CD14-positive monocyte (primary cell): ENCODE measurements at regions not wholly inside any gene's neighbourhood (a gene's known extent, or its start where the extent isn't known, plus 50 kb on each side); places are given as distances from the start of the nearest gene placed in this dataset.

Experiments
- DNase-seq, 3 donors: peaks; one replicate each; pipeline ENCODE4 v3.0.0-alpha.2; 2011 to 2022
- H2AFZ ChIP-seq: 2 replicates; pipeline ENCODE4 v1.6.0; 2012; ENCODE audit warnings: mild to moderate bottlenecking, low read depth, low read length, inconsistent platforms; ENCODE audit not compliant: insufficient read depth, poor library complexity, severe bottlenecking
- H3K27ac ChIP-seq, 2 donors: 1 replicate in 1 of 2; 2 replicates in 1 of 2; pipeline ENCODE4 v1.5.1; 2012 to 2013; ENCODE audit warnings: low read length in 2 of 2, control low read depth in 1 of 2, inconsistent platforms in 1 of 2, low read depth in 1 of 2, mild to moderate bottlenecking in 1 of 2
- H3K27me3 ChIP-seq, 2 donors: one replicate each; pipeline versions ENCODE4 v1.6.0 to v1.6.1; 2011 to 2013; ENCODE audit warnings: low read length in 2 of 2; ENCODE audit not compliant: control insufficient read depth in 2 of 2, insufficient read depth in 2 of 2
- H3K36me3 ChIP-seq, 2 donors: replicated peaks in 1 of 2; 1 replicate in 1 of 2; 2 replicates in 1 of 2; pipeline versions ENCODE4 v1.5.1 to v1.6.1; 2012 to 2013; ENCODE audit warnings: low read length in 2 of 2, control low read depth in 1 of 2, inconsistent platforms in 1 of 2, mild to moderate bottlenecking in 1 of 2; ENCODE audit not compliant: insufficient read depth in 2 of 2, control insufficient read depth in 1 of 2
- H3K4me1 ChIP-seq, 2 donors: 1 replicate in 1 of 2; 2 replicates in 1 of 2; pipeline versions ENCODE4 v1.5.1 to v1.6.1; 2012 to 2013; ENCODE audit warnings: low read length in 2 of 2, control low read depth in 1 of 2, inconsistent platforms in 1 of 2, mild to moderate bottlenecking in 1 of 2, moderate library complexity in 1 of 2; ENCODE audit not compliant: insufficient read depth in 2 of 2, control insufficient read depth in 1 of 2
- H3K4me2 ChIP-seq: replicated peaks from 2 replicates; pipeline ENCODE3; 2012; ENCODE audit warnings: low read length, moderate library complexity, mild to moderate bottlenecking; ENCODE audit not compliant: poor library complexity, severe bottlenecking; ENCODE audit errors: extremely low read depth
- H3K4me3 ChIP-seq, 3 experiments: fragments of 200-600 bp in 1 of 3; sonication (generic) in 1 of 3; replicated peaks in 1 of 3; 1 replicate in 2 of 3; 2 replicates in 1 of 3; pipeline ENCODE4 v1.5.1; 2011 to 2013; ENCODE audit warnings: low read length in 3 of 3, mild to moderate bottlenecking in 3 of 3, control low read depth in 2 of 3, low read depth in 2 of 3, inconsistent platforms in 1 of 3, moderate library complexity in 1 of 3
- H3K79me2 ChIP-seq: 2 replicates; pipeline ENCODE4 v1.6.0; 2012; ENCODE audit warnings: mild to moderate bottlenecking, control low read depth, inconsistent platforms, low read length, moderate library complexity; ENCODE audit not compliant: insufficient read depth
- H3K9ac ChIP-seq: 2 replicates; pipeline ENCODE4 v1.6.0; 2017; ENCODE audit warnings: low read length, mild to moderate bottlenecking; ENCODE audit not compliant: insufficient read depth, poor library complexity, severe bottlenecking
- H3K9me3 ChIP-seq, 2 donors: replicated peaks in 1 of 2; 1 replicate in 1 of 2; 2 replicates in 1 of 2; pipeline versions ENCODE4 v1.5.1 to v1.6.1; 2012 to 2013; ENCODE audit warnings: low read length in 2 of 2, control low read depth in 1 of 2; ENCODE audit not compliant: control insufficient read depth in 1 of 2, insufficient read depth in 1 of 2
- H4K20me1 ChIP-seq: 2 replicates; pipeline ENCODE4 v1.6.0; 2012; ENCODE audit warnings: mild to moderate bottlenecking, low read length, control low read depth, moderate library complexity; ENCODE audit not compliant: insufficient read depth
- H3K27ac Mint-ChIP-seq, 7 donors: one replicate each; pipeline ENCODE4 v1.8.0; 2020; ENCODE audit warnings: mild to moderate bottlenecking in 7 of 7, mixed read lengths in 7 of 7, moderate library complexity in 6 of 7, inconsistent platforms in 2 of 7
- H3K27me3 Mint-ChIP-seq, 3 donors: one replicate each; pipeline ENCODE4 v1.8.0; 2021 to 2022; ENCODE audit warnings: low read depth in 3 of 3, mild to moderate bottlenecking in 3 of 3, mixed read lengths in 3 of 3, moderate library complexity in 3 of 3, inconsistent platforms in 1 of 3
- H3K36me3 Mint-ChIP-seq, 2 donors: one replicate each; pipeline ENCODE4 v1.8.0; 2020; ENCODE audit warnings: mixed read lengths in 2 of 2, inconsistent platforms in 1 of 2, mild to moderate bottlenecking in 1 of 2
- H3K4me1 Mint-ChIP-seq: one replicate; pipeline ENCODE4 v1.8.0; 2020; ENCODE audit warnings: mild to moderate bottlenecking, mixed read lengths
- H3K4me3 Mint-ChIP-seq, 2 donors: one replicate each; pipeline ENCODE4 v1.8.0; 2020; ENCODE audit warnings: mild to moderate bottlenecking in 2 of 2, mixed read lengths in 2 of 2, moderate library complexity in 1 of 2
- H3K9me3 Mint-ChIP-seq, 7 donors: one replicate each; pipeline ENCODE4 v1.8.0; 2020 to 2022; ENCODE audit warnings: mixed read lengths in 7 of 7, mild to moderate bottlenecking in 6 of 7, moderate library complexity in 6 of 7, inconsistent platforms in 2 of 7
- WGBS: methylation state at CpG from one replicate; pipeline ENCODE4 v1.1.5; 2013; ENCODE audit warnings: missing lambda C conversion rate; ENCODE audit not compliant: insufficient coverage; 5-methylcytosine and 5-hydroxymethylcytosine counted together
- intact Hi-C, 2 donors: fragments of 100-400 bp; cut with micrococcal nuclease; formaldehyde crosslinking; loops; one replicate each; pipeline versions ENCODE4 v1.15.0 to v1.15.1; 2023
- TF ChIP-seq, protein P1 (sequence below): fragments of 200-600 bp; IDR thresholded peaks from one replicate; pipeline ENCODE4 v1.8.0; 2022; ENCODE audit warnings: antibody characterized with exemption, mild to moderate bottlenecking

DNA sequence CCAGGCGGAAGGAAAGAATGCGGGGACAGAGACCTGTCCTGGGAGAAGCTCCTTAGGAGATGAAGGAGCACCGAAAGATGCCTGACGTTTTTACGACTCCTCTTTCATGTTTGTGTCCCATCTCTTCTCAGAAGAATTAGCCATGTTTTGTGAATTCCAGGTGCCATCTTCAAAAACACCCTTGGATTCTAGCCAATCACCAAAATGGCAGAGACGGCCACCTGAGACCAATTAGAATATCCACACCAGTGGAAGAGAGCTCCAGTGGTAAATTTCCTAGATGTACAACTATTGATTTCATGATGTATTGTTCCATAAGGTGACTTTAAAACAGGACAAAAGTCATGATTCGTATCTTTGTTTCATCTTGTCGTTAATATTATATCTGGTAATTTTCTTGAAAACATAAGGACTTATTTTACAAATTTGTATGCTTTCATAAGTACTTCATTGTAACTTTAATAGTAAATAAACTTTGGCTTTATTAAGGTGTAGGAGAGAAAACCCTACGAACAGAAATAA lies 62.3 kb upstream of the NUDT4 start:
- no peaks in the 10 kb centered on the region for H4K20me1 ChIP-seq
- TF ChIP-seq, protein P1, sequence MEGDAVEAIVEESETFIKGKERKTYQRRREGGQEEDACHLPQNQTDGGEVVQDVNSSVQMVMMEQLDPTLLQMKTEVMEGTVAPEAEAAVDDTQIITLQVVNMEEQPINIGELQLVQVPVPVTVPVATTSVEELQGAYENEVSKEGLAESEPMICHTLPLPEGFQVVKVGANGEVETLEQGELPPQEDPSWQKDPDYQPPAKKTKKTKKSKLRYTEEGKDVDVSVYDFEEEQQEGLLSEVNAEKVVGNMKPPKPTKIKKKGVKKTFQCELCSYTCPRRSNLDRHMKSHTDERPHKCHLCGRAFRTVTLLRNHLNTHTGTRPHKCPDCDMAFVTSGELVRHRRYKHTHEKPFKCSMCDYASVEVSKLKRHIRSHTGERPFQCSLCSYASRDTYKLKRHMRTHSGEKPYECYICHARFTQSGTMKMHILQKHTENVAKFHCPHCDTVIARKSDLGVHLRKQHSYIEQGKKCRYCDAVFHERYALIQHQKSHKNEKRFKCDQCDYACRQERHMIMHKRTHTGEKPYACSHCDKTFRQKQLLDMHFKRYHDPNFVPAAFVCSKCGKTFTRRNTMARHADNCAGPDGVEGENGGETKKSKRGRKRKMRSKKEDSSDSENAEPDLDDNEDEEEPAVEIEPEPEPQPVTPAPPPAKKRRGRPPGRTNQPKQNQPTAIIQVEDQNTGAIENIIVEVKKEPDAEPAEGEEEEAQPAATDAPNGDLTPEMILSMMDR: no peak
- DNase-seq: no peak
- no peaks in the 10 kb centered on the region for H3K27me3 ChIP-seq
- H3K4me2 ChIP-seq: no peak overlapping the region
- H3K36me3 ChIP-seq: no peaks in the 10 kb centered on the region
- no peak overlapping the region for H3K27ac ChIP-seq
- H3K9me3 ChIP-seq: no peaks in the 10 kb centered on the region
- H3K9ac ChIP-seq: no peak overlapping the region
- WGBS: 100% methylated on average over 4 of the region's 9 CpGs
- peaks cover 0 to 5% (median 0%) of the 10 kb centered on the region in 7 donors for H3K9me3 Mint-ChIP-seq
- H2AFZ ChIP-seq: no peak overlapping the region
- intact Hi-C loops: no loop called here
- no peak overlapping the region for H3K27ac Mint-ChIP-seq
- H3K36me3 Mint-ChIP-seq: no peaks in the 10 kb centered on the region
- H3K4me1 ChIP-seq: no peaks in the 10 kb centered on the region
- no peak overlapping the region for H3K4me3 ChIP-seq
- no peak overlapping the region for H3K4me3 Mint-ChIP-seq
- peaks cover 12% of the 10 kb centered on the region for H3K4me1 Mint-ChIP-seq
- peaks cover 0 to 2% (median 2%) of the 10 kb centered on the region in 3 donors for H3K27me3 Mint-ChIP-seq
- no peaks in the 10 kb centered on the region for H3K79me2 ChIP-seq

DNA sequence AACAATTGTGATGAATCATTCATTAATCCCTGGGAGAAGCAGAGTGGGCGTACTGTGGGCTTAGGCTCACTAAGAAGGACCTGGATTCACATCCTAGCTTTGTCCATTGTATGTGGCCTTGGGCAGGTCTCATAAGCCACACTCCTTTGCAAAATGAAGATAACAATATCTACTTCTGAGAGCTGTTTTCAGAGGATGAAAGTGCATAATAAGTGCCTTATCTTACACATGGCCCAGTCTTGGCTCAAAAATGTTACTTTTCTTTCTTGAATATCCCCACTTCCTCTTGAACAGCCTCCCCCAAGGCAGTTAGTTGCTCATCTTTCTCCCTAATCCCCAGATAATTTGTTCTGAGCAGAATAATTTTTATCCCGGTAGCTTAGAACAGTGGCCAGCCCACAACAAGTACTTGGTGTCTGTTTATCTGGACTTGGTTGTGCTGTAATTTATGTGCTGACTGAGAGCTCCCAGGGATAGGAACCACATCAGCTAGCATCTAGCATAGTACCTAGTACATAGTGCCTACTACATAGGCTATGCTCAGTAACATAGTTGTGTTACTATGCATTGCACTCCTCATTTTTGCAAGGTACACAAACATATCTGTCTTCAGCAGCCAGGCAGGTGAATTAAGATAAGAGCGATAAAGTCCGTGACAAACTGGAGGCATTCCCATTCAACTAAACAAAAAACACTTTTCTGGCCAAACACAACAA lies 61.7 kb upstream of the NUDT4 start:
- TF ChIP-seq, protein P1: no peak
- intact Hi-C loops: no loop called here
- Histone ChIP-seq H3K36me3 (no peaks in the 10 kb centered on the region), H3K4me1 (no peaks in the 10 kb centered on the region), H3K4me2 (no peak overlapping the region), H3K27me3 (no peaks in the 10 kb centered on the region), H3K9ac (no peak overlapping the region), H3K9me3 (no peaks in the 10 kb centered on the region), H4K20me1 (no peaks in the 10 kb centered on the region), H2AFZ (no peak overlapping the region), H3K4me3 (no peak overlapping the region), H3K79me2 (no peaks in the 10 kb centered on the region), H3K27ac (no peak overlapping the region)
- Mint-ChIP-seq H3K27me3 (peaks cover 0 to 2% (median 2%) of the 10 kb centered on the region in 3 donors), H3K36me3 (no peaks in the 10 kb centered on the region), H3K4me1 (peaks cover 12% of the 10 kb centered on the region), H3K9me3 (peaks cover 0 to 5% (median 0%) of the 10 kb centered on the region in 7 donors), H3K27ac (no peak overlapping the region), H3K4me3 (no peak overlapping the region)
- DNase-seq: no peak
- 96% methylated on average over 3 of the region's 4 CpGs for WGBS
